GM23338 (cell line): ENCODE measurements at regions not wholly inside any gene's neighbourhood (a gene's known extent, or its start where the extent isn't known, plus 50 kb on each side); places are given as distances from the start of the nearest gene placed in this dataset.

Experiments used
- ATAC-seq: fragments of 200-7000 bp; cut with Tn5 transposase; 3 replicates; pipeline ENCODE4 v1.9.1; 2020
- DNase-seq: peaks from one replicate; pipeline ENCODE4 v3.0.0-alpha.2; 2015; ENCODE audit warnings: low spot score
- H2AFZ ChIP-seq: fragments of 200-600 bp; sonication (generic); 2 replicates; pipeline ENCODE4 v1.8.0; 2016; ENCODE audit warnings: antibody characterized with exemption, mild to moderate bottlenecking, moderate library complexity
- H3F3A ChIP-seq: fragments of 200-600 bp; sonication (generic); replicated peaks from 2 replicates; pipeline ENCODE4 v1.8.0; 2017; ENCODE audit warnings: antibody characterized with exemption, mixed run types, low read depth
- H3K27ac ChIP-seq: fragments of 200-600 bp; sonication (generic); 2 replicates; pipeline ENCODE4 v1.6.1; 2016; ENCODE audit warnings: low read depth
- H3K27me3 ChIP-seq: fragments of 200-600 bp; sonication (generic); 2 replicates; pipeline ENCODE4 v1.8.0; 2016; ENCODE audit warnings: mild to moderate bottlenecking, mixed run types, moderate library complexity; ENCODE audit not compliant: insufficient read depth
- H3K36me3 ChIP-seq: fragments of 200-600 bp; sonication (generic); 2 replicates; pipeline ENCODE4 v1.8.0; 2016; ENCODE audit warnings: mild to moderate bottlenecking; ENCODE audit not compliant: insufficient read depth
- H3K4me1 ChIP-seq: fragments of 200-600 bp; sonication (generic); 2 replicates; pipeline ENCODE4 v1.8.0; 2016; ENCODE audit warnings: mild to moderate bottlenecking, moderate library complexity; ENCODE audit not compliant: insufficient read depth
- H3K4me2 ChIP-seq: fragments of 200-600 bp; sonication (generic); 2 replicates; pipeline ENCODE4 v1.7.1; 2017; ENCODE audit warnings: mixed run types
- H3K4me3 ChIP-seq: fragments of 200-600 bp; sonication (generic); 2 replicates; pipeline ENCODE4 v1.6.1; 2016; ENCODE audit warnings: mixed run types
- H3K79me2 ChIP-seq: fragments of 200-600 bp; sonication (generic); replicated peaks from 2 replicates; pipeline ENCODE4 v1.8.0; 2017; ENCODE audit warnings: mild to moderate bottlenecking; ENCODE audit not compliant: insufficient read depth
- H3K9me2 ChIP-seq: fragments of 200-600 bp; sonication (generic); 2 replicates; pipeline ENCODE4 v1.8.0; 2017; ENCODE audit not compliant: insufficient read depth
- H4K20me1 ChIP-seq: fragments of 200-600 bp; sonication (generic); replicated peaks from 2 replicates; pipeline ENCODE4 v1.8.0; 2017; ENCODE audit warnings: mild to moderate bottlenecking; ENCODE audit not compliant: insufficient read depth
- H3K27ac Mint-ChIP-seq: 2 replicates; pipeline ENCODE4 v1.8.0; 2020; ENCODE audit warnings: inconsistent platforms, mild to moderate bottlenecking, moderate library complexity, mixed read lengths
- H3K27me3 Mint-ChIP-seq: 3 replicates; pipeline ENCODE4 v1.8.0; 2022; ENCODE audit warnings: low read depth, mild to moderate bottlenecking, moderate library complexity, mixed read lengths, inconsistent platforms; ENCODE audit not compliant: insufficient read depth, poor library complexity
- H3K36me3 Mint-ChIP-seq: 3 replicates; pipeline ENCODE4 v1.8.0; 2021; ENCODE audit warnings: low read depth, mild to moderate bottlenecking, inconsistent platforms, moderate library complexity, mixed read lengths
- H3K4me1 Mint-ChIP-seq: 3 replicates; pipeline ENCODE4 v1.8.0; 2020; ENCODE audit warnings: mild to moderate bottlenecking, inconsistent platforms, mixed read lengths
- H3K4me3 Mint-ChIP-seq: 3 replicates; pipeline ENCODE4 v1.8.0; 2021; ENCODE audit warnings: moderate library complexity, mild to moderate bottlenecking, inconsistent platforms, mixed read lengths
- H3K9me3 Mint-ChIP-seq: 3 replicates; pipeline ENCODE4 v1.8.0; 2020; ENCODE audit warnings: moderate library complexity, mild to moderate bottlenecking, inconsistent platforms, mixed read lengths
- CREB1 ChIP-seq: fragments of 250-450 bp; sonication (Bioruptor Pico); IDR thresholded peaks from 2 replicates; pipeline ENCODE4 v1.5.0; 2020; ENCODE audit warnings: low read depth, mild to moderate bottlenecking, moderate library complexity
- ETS1 ChIP-seq: IDR thresholded peaks from 2 replicates; pipeline ENCODE4 v1.6.1; 2016; ENCODE audit warnings: antibody characterized with exemption
- EZH2 ChIP-seq: fragments of 200-600 bp; sonication (generic); IDR thresholded peaks from one replicate; pipeline ENCODE4 v1.8.0; 2017; ENCODE audit warnings: antibody characterized with exemption, mild to moderate bottlenecking, low read depth; ENCODE audit not compliant: unreplicated experiment
- EZH2phosphoT487 ChIP-seq: fragments of 200-600 bp; sonication (generic); IDR thresholded peaks from one replicate; pipeline ENCODE4 v1.8.1; 2018; ENCODE audit warnings: antibody characterized with exemption; ENCODE audit not compliant: unreplicated experiment
- JUNB ChIP-seq: IDR thresholded peaks from one replicate; pipeline ENCODE4 v1.6.1; 2016; ENCODE audit warnings: antibody characterized with exemption; ENCODE audit not compliant: unreplicated experiment
- POLR2AphosphoS5 ChIP-seq: IDR thresholded peaks from 2 replicates; pipeline ENCODE4 v1.6.1; 2016; ENCODE audit warnings: antibody characterized with exemption, low read depth
- STAT1 ChIP-seq: IDR thresholded peaks from one replicate; pipeline ENCODE4 v1.6.1; 2016; ENCODE audit warnings: antibody characterized with exemption; ENCODE audit not compliant: unreplicated experiment
- ZNF114 ChIP-seq: fragments of 250-450 bp; sonication (Bioruptor Pico); IDR thresholded peaks from 2 replicates; pipeline ENCODE4 v1.5.0; 2020; ENCODE audit warnings: mild to moderate bottlenecking, moderate library complexity
- ZNF462 ChIP-seq: fragments of 250-450 bp; sonication (Bioruptor Pico); IDR thresholded peaks from 2 replicates; pipeline ENCODE4 v1.5.0; 2020; ENCODE audit warnings: mild to moderate bottlenecking, moderate library complexity

- TF ChIP-seq ZNF462 (CRISPR knock-in tag) (no peak), ZNF114 (no peak)
Measured at GRCh38 chr5:98583586-98583985, 189.9 kb upstream of the RGMB start (continued).

- H3K9me3 Mint-ChIP-seq = no peaks in the 10 kb centered on the region
- TF ChIP-seq ZNF462 (CRISPR knock-in tag) = no peak
- TF ChIP-seq POLR2AphosphoS5 = no peak
- no peak for TF ChIP-seq STAT1
- TF ChIP-seq ZNF114 = no peak
- TF ChIP-seq EZH2 = no peak
- TF ChIP-seq EZH2phosphoT487 = no peak
- TF ChIP-seq JUNB = no peak
- no peak for TF ChIP-seq CREB1 (CRISPR knock-in tag)
- TF ChIP-seq ETS1 = no peak
Measured at GRCh38 chr5:98585661-98586310, 187.7 kb upstream of the RGMB start.

More at GRCh38 chr5:98585661-98586310, 187.7 kb upstream of the RGMB start:
- no peak overlapping the region for H3K4me3 ChIP-seq
- Mint-ChIP-seq H3K4me3 (no peak overlapping the region), H3K36me3 (no peaks in the 10 kb centered on the region), H3K27ac (no peak overlapping the region), H3K27me3 (no peaks in the 10 kb centered on the region), H3K4me1 (no peaks in the 10 kb centered on the region)
- H3K27me3 ChIP-seq = no peaks in the 10 kb centered on the region
- no peaks in the 10 kb centered on the region for H4K20me1 ChIP-seq
- H3K4me1 ChIP-seq = no peaks in the 10 kb centered on the region
- H3F3A ChIP-seq = no peaks in the 10 kb centered on the region
- H3K4me2 ChIP-seq = no peak overlapping the region
- no peak for DNase-seq
- no peak overlapping the region for H3K27ac ChIP-seq
- H3K36me3 ChIP-seq = no peaks in the 10 kb centered on the region
- H2AFZ ChIP-seq = no peak overlapping the region
- no peaks in the 10 kb centered on the region for H3K79me2 ChIP-seq
- H3K9me2 ChIP-seq = peaks cover 8% of the 10 kb centered on the region; the same call in 1 of the 2 replicates
- no peak for ATAC-seq
